ENCODE measurements at regions not wholly inside any gene's neighbourhood (a gene's known extent, or its start where the extent isn't known, plus 50 kb on each side); places are given as distances from the start of the nearest gene placed in this dataset.

GRCh38 chr9:89804766-89805531, 200.1 kb downstream of the GADD45G start:
- Histone ChIP-seq H3K9me3 (ENCODE audit: control insufficient read depth, low read length) (no peaks in the 10 kb centered on the region), H3K4me1 (ENCODE audit: control insufficient read depth, insufficient read depth, low read length) (no peaks in the 10 kb centered on the region), H3K27me3 (ENCODE audit: control insufficient read depth, insufficient read depth, low read length, poor library complexity, severe bottlenecking) (no peaks in the 10 kb centered on the region), H3K4me3 (ENCODE audit: insufficient read depth, low read depth, low read length) (no peak overlapping the region), H3K36me3 (ENCODE audit: control insufficient read depth, insufficient read depth, low read length) (no peaks in the 10 kb centered on the region), H3K27ac (ENCODE audit: insufficient read depth, low read depth, low read length, poor library complexity, severe bottlenecking) (no peak overlapping the region)
- 89 to 90% methylated on average over 8 of the region's 8 CpGs for WGBS, 2 experiments

DNA sequence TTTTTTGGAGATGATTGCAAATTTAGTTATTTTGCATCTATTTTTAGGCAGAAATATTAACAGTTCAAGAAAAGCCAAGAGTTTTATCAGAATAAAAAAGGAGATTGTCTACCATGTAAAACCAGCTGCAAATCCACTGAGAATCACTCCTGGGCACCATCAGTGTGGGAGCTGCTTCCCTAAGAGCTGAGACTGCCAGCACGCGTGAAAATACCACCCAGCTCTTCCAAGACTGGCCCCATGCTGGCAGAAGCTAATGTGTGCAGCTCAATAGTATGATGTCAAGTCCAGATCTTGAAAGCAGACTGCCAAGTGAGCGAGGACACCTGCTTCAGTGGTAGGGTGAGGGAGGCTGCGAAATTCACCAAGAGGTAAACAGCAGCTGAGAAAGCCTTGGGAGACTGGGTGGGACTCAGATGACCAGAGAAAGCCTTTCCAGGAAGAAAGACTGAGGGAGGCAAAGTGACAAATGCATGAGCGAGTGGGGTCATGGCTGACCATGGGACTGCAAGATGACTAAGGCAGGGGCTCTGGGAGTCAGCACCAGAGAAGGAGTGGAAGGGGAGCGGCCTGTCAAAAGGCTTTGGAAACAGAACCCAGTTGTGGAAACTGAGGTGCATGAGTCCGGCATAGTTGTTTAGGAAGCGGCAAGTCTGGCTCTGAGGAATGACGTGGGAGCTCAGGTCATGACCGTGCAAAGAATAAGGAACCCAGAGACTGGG, 200.9 kb downstream of the GADD45G start:
- H3K4me3 ChIP-seq (ENCODE audit: insufficient read depth, low read depth, low read length) = no peak overlapping the region
- H3K27ac ChIP-seq (ENCODE audit: insufficient read depth, low read depth, low read length, poor library complexity, severe bottlenecking) = no peak overlapping the region
- WGBS, 2 experiments = 95 to 97% methylated on average over 10 of the region's 10 CpGs
- H3K36me3 ChIP-seq (ENCODE audit: control insufficient read depth, insufficient read depth, low read length) = no peaks in the 10 kb centered on the region
- no peaks in the 10 kb centered on the region for H3K27me3 ChIP-seq (ENCODE audit: control insufficient read depth, insufficient read depth, low read length, poor library complexity, severe bottlenecking)
- H3K4me1 ChIP-seq (ENCODE audit: control insufficient read depth, insufficient read depth, low read length) = no peaks in the 10 kb centered on the region
- H3K9me3 ChIP-seq (ENCODE audit: control insufficient read depth, low read length) = no peaks in the 10 kb centered on the region

GRCh38 chr9:89806371-89807100, 201.7 kb downstream of the GADD45G start:
- H3K27ac ChIP-seq (ENCODE audit: insufficient read depth, low read depth, low read length, poor library complexity, severe bottlenecking) = no peak overlapping the region
- WGBS, 2 experiments = 91 to 96% methylated on average over 4 of the region's 4 CpGs

DNA sequence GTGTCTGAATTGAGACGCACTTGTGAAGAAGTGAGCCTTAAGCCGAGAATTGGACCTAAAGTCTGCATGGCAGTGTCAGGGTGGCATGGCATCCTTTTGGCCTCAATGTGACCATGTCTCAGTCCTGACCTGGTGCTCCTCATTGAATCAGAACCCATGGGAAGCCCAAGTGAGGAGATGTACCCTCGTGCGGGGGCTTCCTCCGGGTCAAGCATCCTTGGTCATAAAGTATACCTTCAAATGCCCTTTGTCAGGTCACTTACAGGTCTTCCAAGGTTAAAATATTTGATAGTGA, 202.2 kb downstream of the GADD45G start:
- no peak overlapping the region for H3K4me3 ChIP-seq (ENCODE audit: insufficient read depth, low read depth, low read length)
- 91 to 97% methylated on average over 5 of the region's 5 CpGs for WGBS, 2 experiments
- no peaks in the 10 kb centered on the region for H3K27me3 ChIP-seq (ENCODE audit: control insufficient read depth, insufficient read depth, low read length, poor library complexity, severe bottlenecking)
- no peaks in the 10 kb centered on the region for H3K9me3 ChIP-seq (ENCODE audit: control insufficient read depth, low read length)
- no peak overlapping the region for H3K27ac ChIP-seq (ENCODE audit: insufficient read depth, low read depth, low read length, poor library complexity, severe bottlenecking)
- H3K36me3 ChIP-seq (ENCODE audit: control insufficient read depth, insufficient read depth, low read length) = no peaks in the 10 kb centered on the region
- no peaks in the 10 kb centered on the region for H3K4me1 ChIP-seq (ENCODE audit: control insufficient read depth, insufficient read depth, low read length)

More at GRCh38 chr9:89806371-89807100, 201.7 kb downstream of the GADD45G start:
- no peaks in the 10 kb centered on the region for H3K9me3 ChIP-seq (ENCODE audit: control insufficient read depth, low read length)
- H3K36me3 ChIP-seq (ENCODE audit: control insufficient read depth, insufficient read depth, low read length) = no peaks in the 10 kb centered on the region
- H3K27me3 ChIP-seq (ENCODE audit: control insufficient read depth, insufficient read depth, low read length, poor library complexity, severe bottlenecking) = no peaks in the 10 kb centered on the region
- H3K4me1 ChIP-seq (ENCODE audit: control insufficient read depth, insufficient read depth, low read length) = no peaks in the 10 kb centered on the region
- no peak overlapping the region for H3K4me3 ChIP-seq (ENCODE audit: insufficient read depth, low read depth, low read length)

DNA sequence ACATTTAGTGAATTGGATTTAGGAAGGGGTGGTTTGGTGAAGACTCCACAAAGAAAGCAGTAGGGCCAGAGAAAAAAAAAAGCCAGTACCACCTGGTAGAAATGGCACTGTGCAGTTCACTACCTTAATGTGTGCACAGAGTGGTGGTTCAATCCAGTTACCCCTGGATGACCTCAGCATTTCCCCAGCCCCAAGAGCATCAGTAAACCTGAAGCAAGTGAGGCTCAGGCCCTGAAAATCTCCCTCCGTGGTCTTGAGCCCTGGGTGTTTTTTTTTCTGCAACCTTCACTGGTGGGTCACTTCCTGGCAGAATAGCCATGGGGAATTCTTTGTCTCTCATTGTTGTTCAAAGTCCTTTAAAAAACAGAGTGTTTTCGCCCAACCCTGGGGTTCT, 202.9 kb downstream of the GADD45G start:
- no peak overlapping the region for H3K27ac ChIP-seq (ENCODE audit: insufficient read depth, low read depth, low read length, poor library complexity, severe bottlenecking)
- no peaks in the 10 kb centered on the region for H3K36me3 ChIP-seq (ENCODE audit: control insufficient read depth, insufficient read depth, low read length)
- no peaks in the 10 kb centered on the region for H3K4me1 ChIP-seq (ENCODE audit: control insufficient read depth, insufficient read depth, low read length)
- H3K4me3 ChIP-seq (ENCODE audit: insufficient read depth, low read depth, low read length) = no peak overlapping the region
- 85 to 90% methylated on average over 2 of the region's 2 CpGs for WGBS, 2 experiments
- H3K27me3 ChIP-seq (ENCODE audit: control insufficient read depth, insufficient read depth, low read length, poor library complexity, severe bottlenecking) = no peaks in the 10 kb centered on the region
- H3K9me3 ChIP-seq (ENCODE audit: control insufficient read depth, low read length) = no peaks in the 10 kb centered on the region

DNA sequence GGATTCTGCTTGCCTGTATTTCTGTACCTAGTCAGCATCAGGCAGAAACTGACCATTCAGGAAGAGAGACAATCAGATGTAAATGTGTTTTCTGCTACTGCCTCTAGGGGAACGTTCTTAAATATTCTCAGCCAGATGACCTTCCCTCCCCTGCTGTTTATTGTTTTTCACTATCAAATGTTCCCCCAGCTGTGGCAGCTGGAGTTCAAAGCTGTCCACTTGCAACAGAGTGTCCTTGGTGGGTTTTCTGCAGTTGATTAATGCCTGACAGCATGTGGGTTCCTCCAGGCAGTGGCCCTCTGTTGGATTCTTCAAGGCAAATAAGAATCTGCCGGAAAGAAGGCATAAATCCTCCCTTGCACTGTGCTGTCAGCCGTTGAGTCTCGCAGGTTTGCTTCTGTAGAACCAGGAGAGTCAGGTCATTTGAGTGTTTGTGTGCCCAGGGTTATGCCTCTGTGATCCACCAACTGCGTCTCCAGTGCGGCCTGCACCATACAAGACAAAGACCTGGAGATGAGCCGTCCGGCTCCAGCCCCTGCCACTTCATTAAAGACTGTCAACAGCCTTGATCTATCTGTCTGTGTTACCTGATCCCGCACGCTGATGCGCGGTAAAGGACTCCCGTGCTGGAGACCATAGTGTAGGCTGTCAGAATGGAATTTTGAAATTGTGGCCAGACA, 203.4 kb downstream of the GADD45G start:
- no peaks in the 10 kb centered on the region for H3K36me3 ChIP-seq (ENCODE audit: control insufficient read depth, insufficient read depth, low read length)
- no peak overlapping the region for H3K27ac ChIP-seq (ENCODE audit: insufficient read depth, low read depth, low read length, poor library complexity, severe bottlenecking)
- no peaks in the 10 kb centered on the region for H3K27me3 ChIP-seq (ENCODE audit: control insufficient read depth, insufficient read depth, low read length, poor library complexity, severe bottlenecking)
- H3K4me3 ChIP-seq (ENCODE audit: insufficient read depth, low read depth, low read length) = no peak overlapping the region
- H3K9me3 ChIP-seq (ENCODE audit: control insufficient read depth, low read length) = no peaks in the 10 kb centered on the region
- 86 to 89% methylated on average over 13 of the region's 13 CpGs for WGBS, 2 experiments
- H3K4me1 ChIP-seq (ENCODE audit: control insufficient read depth, insufficient read depth, low read length) = no peaks in the 10 kb centered on the region

DNA sequence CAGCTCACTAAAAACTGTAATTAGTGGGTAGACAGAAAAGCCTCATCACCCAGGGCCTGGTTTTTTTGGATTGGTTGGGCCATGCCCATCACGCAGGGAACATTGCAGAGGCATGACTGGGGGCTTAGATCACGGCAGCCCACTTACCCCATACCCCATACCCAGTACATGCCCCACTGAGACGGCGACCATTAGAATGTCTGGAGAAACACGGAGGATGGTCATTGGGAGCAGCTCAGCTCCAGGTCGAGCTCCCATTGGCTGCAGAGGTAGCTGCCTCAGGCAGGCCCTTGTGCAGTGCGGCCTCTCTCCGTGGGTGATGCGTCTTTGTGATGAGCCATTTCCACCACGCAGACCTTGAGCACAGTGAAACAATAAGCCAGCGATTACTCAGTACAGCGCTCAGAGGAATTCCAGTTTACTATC, 204.0 kb downstream of the GADD45G start:
- Histone ChIP-seq H3K27ac (ENCODE audit: insufficient read depth, low read depth, low read length, poor library complexity, severe bottlenecking) (no peak overlapping the region), H3K4me3 (ENCODE audit: insufficient read depth, low read depth, low read length) (no peak overlapping the region), H3K9me3 (ENCODE audit: control insufficient read depth, low read length) (no peaks in the 10 kb centered on the region), H3K36me3 (ENCODE audit: control insufficient read depth, insufficient read depth, low read length) (no peaks in the 10 kb centered on the region), H3K4me1 (ENCODE audit: control insufficient read depth, insufficient read depth, low read length) (no peaks in the 10 kb centered on the region), H3K27me3 (ENCODE audit: control insufficient read depth, insufficient read depth, low read length, poor library complexity, severe bottlenecking) (no peaks in the 10 kb centered on the region)
- 93 to 94% methylated on average over 12 of the region's 12 CpGs for WGBS, 2 experiments

- 76 to 81% methylated on average over 7 of the region's 7 CpGs for WGBS, 2 experiments
- Histone ChIP-seq H3K4me3 (ENCODE audit: insufficient read depth, low read depth, low read length) (no peak overlapping the region), H3K27ac (ENCODE audit: insufficient read depth, low read depth, low read length, poor library complexity, severe bottlenecking) (no peak overlapping the region), H3K36me3 (ENCODE audit: control insufficient read depth, insufficient read depth, low read length) (no peaks in the 10 kb centered on the region), H3K9me3 (ENCODE audit: control insufficient read depth, low read length) (no peaks in the 10 kb centered on the region), H3K4me1 (ENCODE audit: control insufficient read depth, insufficient read depth, low read length) (no peaks in the 10 kb centered on the region), H3K27me3 (ENCODE audit: control insufficient read depth, insufficient read depth, low read length, poor library complexity, severe bottlenecking) (no peaks in the 10 kb centered on the region)
Measured at GRCh38 chr9:89810431-89810830, 205.6 kb downstream of the GADD45G start.

GRCh38 chr9:89811356-89811755, 206.5 kb downstream of the GADD45G start:
- no peaks in the 10 kb centered on the region for H3K36me3 ChIP-seq (ENCODE audit: control insufficient read depth, insufficient read depth, low read length)
- WGBS, 2 experiments = 91 to 94% methylated on average over 3 of the region's 3 CpGs
- no peaks in the 10 kb centered on the region for H3K4me1 ChIP-seq (ENCODE audit: control insufficient read depth, insufficient read depth, low read length)
- no peak overlapping the region for H3K27ac ChIP-seq (ENCODE audit: insufficient read depth, low read depth, low read length, poor library complexity, severe bottlenecking)
- no peak overlapping the region for H3K4me3 ChIP-seq (ENCODE audit: insufficient read depth, low read depth, low read length)
- no peaks in the 10 kb centered on the region for H3K9me3 ChIP-seq (ENCODE audit: control insufficient read depth, low read length)
- no peaks in the 10 kb centered on the region for H3K27me3 ChIP-seq (ENCODE audit: control insufficient read depth, insufficient read depth, low read length, poor library complexity, severe bottlenecking)
